Body of pancreas (tissue), 4 donors: ENCODE measurements at regions not wholly inside any gene's neighbourhood (a gene's known extent, or its start where the extent isn't known, plus 50 kb on each side); places are given as distances from the start of the nearest gene placed in this dataset.

Experiments used
- ATAC-seq: fragments of 150-250 bp; one replicate; pipeline ENCODE4 v1.9.1; 2016
- DNase-seq, 4 donors: peaks; one replicate each; pipeline ENCODE4 v3.0.0-alpha.2; 2019
- H3K27ac ChIP-seq, 4 donors: fragments of 200-600 bp; sonication (generic); 1 replicate in 3 of 4; 2 replicates in 1 of 4; pipeline versions ENCODE4 v1.5.1 to v1.6.1; 2016 to 2019; ENCODE audit warnings: mild to moderate bottlenecking in 1 of 4, mixed read lengths in 1 of 4, moderate library complexity in 1 of 4
- H3K27me3 ChIP-seq, 2 donors: fragments of 200-600 bp; sonication (generic); one replicate each; pipeline ENCODE4 v1.6.0; 2016; ENCODE audit warnings: mild to moderate bottlenecking in 1 of 2
- H3K36me3 ChIP-seq, 2 donors: fragments of 200-600 bp; sonication (generic); replicated peaks in 1 of 2; 2 replicates each; pipeline ENCODE4 v1.5.1; 2016; ENCODE audit warnings: low read depth in 2 of 2; ENCODE audit not compliant: insufficient read depth in 1 of 2
- H3K4me1 ChIP-seq: fragments of 200-600 bp; sonication (generic); one replicate; pipeline ENCODE4 v1.6.0; 2016
- H3K4me3 ChIP-seq, 2 donors: fragments of 200-600 bp; sonication (generic); 1 replicate in 1 of 2; 2 replicates in 1 of 2; pipeline ENCODE4 v1.5.1; 2016 to 2019
- H3K9me3 ChIP-seq, 3 donors: fragments of 200-600 bp; sonication (generic); 1 replicate in 2 of 3; 2 replicates in 1 of 3; pipeline ENCODE4 v1.5.1; 2016
- CTCF ChIP-seq, 7 experiments: fragments of 450-650 bp in 4 of 7; fragments of 200-600 bp in 3 of 7; sonication (generic) in 3 of 7; IDR thresholded peaks; one replicate each; pipeline ENCODE4 v1.5.1; 2016 to 2019; ENCODE audit warnings: antibody characterized with exemption in 7 of 7
- POLR2A ChIP-seq, 3 donors: fragments of 450-650 bp; IDR thresholded peaks; one replicate each; pipeline ENCODE4 v1.6.1; 2016; ENCODE audit warnings: antibody characterized with exemption in 3 of 3, mild to moderate bottlenecking in 2 of 3
- whole genome bisulfite sequencing, 2 donors: methylation state at CpG; one replicate each; pipeline ENCODE4 v1.1.5; 2017; 5-methylcytosine and 5-hydroxymethylcytosine counted together
- intact Hi-C: fragments of 100-400 bp; cut with DNase I; formaldehyde crosslinking; loops from one replicate; pipeline ENCODE4 v1.15.1; 2023

- DNase-seq, result peak in 3 of 4 donors; percentile 8 to 25 (median 11)
- TF ChIP-seq CTCF (IDR thresholded peaks at IDR 0.05) (no peak), POLR2A (IDR thresholded peaks at IDR 0.05) (no peak)
- WGBS, 2 donors, result 47 to 65% methylated on average over 14 to 20 of the region's 20 CpGs
Observed at GRCh38 chr14:104363891-104364760, 215.4 kb upstream of the C14orf180 start.

GRCh38 chr14:104364830-104365229, 214.7 kb upstream of the C14orf180 start:
- Histone ChIP-seq H3K4me3 (no peak overlapping the region), H3K27ac (no peak overlapping the region), H3K36me3 (no peaks in the 10 kb centered on the region), H3K27me3 (no peaks in the 10 kb centered on the region), H3K9me3 (no peaks in the 10 kb centered on the region), H3K4me1 (peaks cover 10% of the 10 kb centered on the region)
- intact Hi-C loops, result loop anchor here (10.0 kb wide), 1 partner anchor 220 kb away; no protein-coding TSS in a partner anchor
- DNase-seq (no peak), ATAC-seq (no peak)
- TF ChIP-seq POLR2A (IDR thresholded peaks at IDR 0.05), result no peak
- no peak for TF ChIP-seq CTCF (IDR thresholded peaks at IDR 0.05)
- WGBS, 2 donors, result 73 to 91% methylated on average over 8 to 10 of the region's 10 CpGs

More at GRCh38 chr14:104363891-104364760, 215.4 kb upstream of the C14orf180 start:
- Histone ChIP-seq H3K36me3 (no peaks in the 10 kb centered on the region), H3K27ac (no peak overlapping the region), H3K9me3 (no peaks in the 10 kb centered on the region), H3K4me3 (no peak overlapping the region), H3K4me1 (peaks cover 10% of the 10 kb centered on the region), H3K27me3 (no peaks in the 10 kb centered on the region)
- intact Hi-C loops, result loop anchor here (10.0 kb wide), 1 partner anchor 219 kb away; no protein-coding TSS in a partner anchor
- ATAC-seq, result peak; percentile 51

- ATAC-seq (no peak), DNase-seq (no peak)
- TF ChIP-seq POLR2A (IDR thresholded peaks at IDR 0.05), result no peak
- TF ChIP-seq CTCF (IDR thresholded peaks at IDR 0.05), result no peak
- no peaks in the 10 kb centered on the region for H3K27me3 ChIP-seq
- intact Hi-C loops, result loop anchor here (10.0 kb wide), 1 partner anchor 222 kb away; no protein-coding TSS in a partner anchor
- H3K36me3 ChIP-seq, result no peaks in the 10 kb centered on the region
- H3K9me3 ChIP-seq, result no peaks in the 10 kb centered on the region
- peaks cover 10% of the 10 kb centered on the region for H3K4me1 ChIP-seq
- WGBS, 2 donors, result 70 to 82% methylated on average over 5 to 14 of the region's 16 CpGs
- no peak overlapping the region for H3K4me3 ChIP-seq
- H3K27ac ChIP-seq, result no peak overlapping the region
Observed at GRCh38 chr14:104366931-104367865, 212.4 kb upstream of the C14orf180 start.

GRCh38 chr14:104367866-104368750, 211.5 kb upstream of the C14orf180 start:
- ATAC-seq (no peak), DNase-seq (no peak)
- 51 to 82% methylated on average over 14 to 33 of the region's 36 CpGs for WGBS, 2 donors
- H3K4me3 ChIP-seq, result no peak overlapping the region
- intact Hi-C loops, result loop anchor here (10.0 kb wide), 1 partner anchor 223 kb away; no protein-coding TSS in a partner anchor
- H3K36me3 ChIP-seq, result no peaks in the 10 kb centered on the region
- H3K4me1 ChIP-seq, result peaks cover 10% of the 10 kb centered on the region
- H3K27ac ChIP-seq, result no peak overlapping the region
- peaks cover 0 to under 1% of the 10 kb centered on the region in 2 donors for H3K27me3 ChIP-seq
- TF ChIP-seq POLR2A (IDR thresholded peaks at IDR 0.05) (no peak), CTCF (IDR thresholded peaks at IDR 0.05) (no peak)
- no peaks in the 10 kb centered on the region for H3K9me3 ChIP-seq
